ENCODE measurements at regions not wholly inside any gene's neighbourhood (a gene's known extent, or its start where the extent isn't known, plus 50 kb on each side); places are given as distances from the start of the nearest gene placed in this dataset.

DNA sequence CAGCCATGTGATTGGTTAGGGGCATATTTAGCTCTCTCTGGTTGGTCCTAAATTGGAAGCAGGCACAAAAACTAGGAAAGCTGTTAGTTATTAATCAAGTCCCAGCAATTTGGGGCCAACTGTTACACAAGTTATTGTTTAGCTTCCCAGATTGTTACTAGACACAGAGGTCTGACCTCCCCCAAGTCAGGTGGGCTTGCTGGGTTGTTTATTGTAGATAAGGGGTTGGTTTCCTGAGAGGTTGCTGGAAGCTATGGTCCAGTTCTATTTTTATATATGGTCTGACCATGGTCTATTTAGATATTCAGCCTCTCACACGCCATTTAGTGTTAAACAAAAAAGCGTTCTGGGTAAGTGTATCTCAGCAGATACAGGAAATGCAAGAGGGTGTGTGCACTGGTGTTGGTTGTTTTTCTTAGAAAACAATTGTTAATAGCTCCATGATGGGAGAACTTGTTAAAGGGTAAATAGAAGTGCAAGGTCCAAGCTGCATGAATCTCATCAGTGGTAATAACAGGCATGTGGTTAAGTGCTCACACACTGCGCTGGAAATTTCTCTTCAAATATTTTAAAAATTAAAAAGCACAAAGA is 150.0 kb downstream of the RAP2A start (continued):
- TF ChIP-seq, protein P1, sequence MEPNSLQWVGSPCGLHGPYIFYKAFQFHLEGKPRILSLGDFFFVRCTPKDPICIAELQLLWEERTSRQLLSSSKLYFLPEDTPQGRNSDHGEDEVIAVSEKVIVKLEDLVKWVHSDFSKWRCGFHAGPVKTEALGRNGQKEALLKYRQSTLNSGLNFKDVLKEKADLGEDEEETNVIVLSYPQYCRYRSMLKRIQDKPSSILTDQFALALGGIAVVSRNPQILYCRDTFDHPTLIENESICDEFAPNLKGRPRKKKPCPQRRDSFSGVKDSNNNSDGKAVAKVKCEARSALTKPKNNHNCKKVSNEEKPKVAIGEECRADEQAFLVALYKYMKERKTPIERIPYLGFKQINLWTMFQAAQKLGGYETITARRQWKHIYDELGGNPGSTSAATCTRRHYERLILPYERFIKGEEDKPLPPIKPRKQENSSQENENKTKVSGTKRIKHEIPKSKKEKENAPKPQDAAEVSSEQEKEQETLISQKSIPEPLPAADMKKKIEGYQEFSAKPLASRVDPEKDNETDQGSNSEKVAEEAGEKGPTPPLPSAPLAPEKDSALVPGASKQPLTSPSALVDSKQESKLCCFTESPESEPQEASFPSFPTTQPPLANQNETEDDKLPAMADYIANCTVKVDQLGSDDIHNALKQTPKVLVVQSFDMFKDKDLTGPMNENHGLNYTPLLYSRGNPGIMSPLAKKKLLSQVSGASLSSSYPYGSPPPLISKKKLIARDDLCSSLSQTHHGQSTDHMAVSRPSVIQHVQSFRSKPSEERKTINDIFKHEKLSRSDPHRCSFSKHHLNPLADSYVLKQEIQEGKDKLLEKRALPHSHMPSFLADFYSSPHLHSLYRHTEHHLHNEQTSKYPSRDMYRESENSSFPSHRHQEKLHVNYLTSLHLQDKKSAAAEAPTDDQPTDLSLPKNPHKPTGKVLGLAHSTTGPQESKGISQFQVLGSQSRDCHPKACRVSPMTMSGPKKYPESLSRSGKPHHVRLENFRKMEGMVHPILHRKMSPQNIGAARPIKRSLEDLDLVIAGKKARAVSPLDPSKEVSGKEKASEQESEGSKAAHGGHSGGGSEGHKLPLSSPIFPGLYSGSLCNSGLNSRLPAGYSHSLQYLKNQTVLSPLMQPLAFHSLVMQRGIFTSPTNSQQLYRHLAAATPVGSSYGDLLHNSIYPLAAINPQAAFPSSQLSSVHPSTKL (CRISPR knock-in tag; IDR thresholded peaks at IDR 0.05): 0 out of 2 replicates have a peak, but pooled peaks have one; percentile 17
- no peak for TF ChIP-seq SRY (CRISPR knock-in tag; IDR thresholded peaks at IDR 0.05)
- TF ChIP-seq, protein P2, sequence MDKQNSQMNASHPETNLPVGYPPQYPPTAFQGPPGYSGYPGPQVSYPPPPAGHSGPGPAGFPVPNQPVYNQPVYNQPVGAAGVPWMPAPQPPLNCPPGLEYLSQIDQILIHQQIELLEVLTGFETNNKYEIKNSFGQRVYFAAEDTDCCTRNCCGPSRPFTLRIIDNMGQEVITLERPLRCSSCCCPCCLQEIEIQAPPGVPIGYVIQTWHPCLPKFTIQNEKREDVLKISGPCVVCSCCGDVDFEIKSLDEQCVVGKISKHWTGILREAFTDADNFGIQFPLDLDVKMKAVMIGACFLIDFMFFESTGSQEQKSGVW (CRISPR knock-in tag; IDR thresholded peaks at IDR 0.05; ENCODE audit: borderline replicate concordance): no peak
- TF ChIP-seq, protein P3, sequence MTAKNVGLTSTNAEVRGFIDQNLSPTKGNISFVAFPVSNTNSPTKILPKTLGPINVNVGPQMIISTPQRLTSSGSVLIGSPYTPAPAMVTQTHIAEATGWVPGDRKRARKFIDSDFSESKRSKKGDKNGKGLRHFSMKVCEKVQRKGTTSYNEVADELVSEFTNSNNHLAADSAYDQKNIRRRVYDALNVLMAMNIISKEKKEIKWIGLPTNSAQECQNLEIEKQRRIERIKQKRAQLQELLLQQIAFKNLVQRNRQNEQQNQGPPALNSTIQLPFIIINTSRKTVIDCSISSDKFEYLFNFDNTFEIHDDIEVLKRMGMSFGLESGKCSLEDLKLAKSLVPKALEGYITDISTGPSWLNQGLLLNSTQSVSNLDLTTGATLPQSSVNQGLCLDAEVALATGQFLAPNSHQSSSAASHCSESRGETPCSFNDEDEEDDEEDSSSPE (CRISPR knock-in tag; IDR thresholded peaks at IDR 0.05): no peak
- TF ChIP-seq, protein P4, sequence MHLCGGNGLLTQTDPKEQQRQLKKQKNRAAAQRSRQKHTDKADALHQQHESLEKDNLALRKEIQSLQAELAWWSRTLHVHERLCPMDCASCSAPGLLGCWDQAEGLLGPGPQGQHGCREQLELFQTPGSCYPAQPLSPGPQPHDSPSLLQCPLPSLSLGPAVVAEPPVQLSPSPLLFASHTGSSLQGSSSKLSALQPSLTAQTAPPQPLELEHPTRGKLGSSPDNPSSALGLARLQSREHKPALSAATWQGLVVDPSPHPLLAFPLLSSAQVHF (CRISPR knock-in tag; IDR thresholded peaks at IDR 0.05): no peak
- TF ChIP-seq ZNF468 (CRISPR knock-in tag; IDR thresholded peaks at IDR 0.05): no peak
- TF ChIP-seq HOXA9 (CRISPR knock-in tag; IDR thresholded peaks at IDR 0.05; ENCODE audit: borderline replicate concordance): no peak
- TF ChIP-seq ZNF777 (CRISPR knock-in tag; IDR thresholded peaks at IDR 0.05): no peak
- 0 out of 2 replicates have a peak, but pooled peaks have one; percentile 16 for TF ChIP-seq FOXK1 (CRISPR knock-in tag; IDR thresholded peaks at IDR 0.05; ENCODE audit: borderline replicate concordance, low read depth)
- TF ChIP-seq SAFB2 (CRISPR knock-in tag; IDR thresholded peaks at IDR 0.05; ENCODE audit: borderline replicate concordance, low read depth): no peak
- TF ChIP-seq, protein P5, sequence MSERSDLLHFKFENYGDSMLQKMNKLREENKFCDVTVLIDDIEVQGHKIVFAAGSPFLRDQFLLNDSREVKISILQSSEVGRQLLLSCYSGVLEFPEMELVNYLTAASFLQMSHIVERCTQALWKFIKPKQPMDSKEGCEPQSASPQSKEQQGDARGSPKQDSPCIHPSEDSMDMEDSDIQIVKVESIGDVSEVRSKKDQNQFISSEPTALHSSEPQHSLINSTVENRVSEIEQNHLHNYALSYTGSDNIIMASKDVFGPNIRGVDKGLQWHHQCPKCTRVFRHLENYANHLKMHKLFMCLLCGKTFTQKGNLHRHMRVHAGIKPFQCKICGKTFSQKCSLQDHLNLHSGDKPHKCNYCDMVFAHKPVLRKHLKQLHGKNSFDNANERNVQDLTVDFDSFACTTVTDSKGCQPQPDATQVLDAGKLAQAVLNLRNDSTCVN (CRISPR knock-in tag; IDR thresholded peaks at IDR 0.05; ENCODE audit: borderline replicate concordance): no peak
- TF ChIP-seq, protein P6, sequence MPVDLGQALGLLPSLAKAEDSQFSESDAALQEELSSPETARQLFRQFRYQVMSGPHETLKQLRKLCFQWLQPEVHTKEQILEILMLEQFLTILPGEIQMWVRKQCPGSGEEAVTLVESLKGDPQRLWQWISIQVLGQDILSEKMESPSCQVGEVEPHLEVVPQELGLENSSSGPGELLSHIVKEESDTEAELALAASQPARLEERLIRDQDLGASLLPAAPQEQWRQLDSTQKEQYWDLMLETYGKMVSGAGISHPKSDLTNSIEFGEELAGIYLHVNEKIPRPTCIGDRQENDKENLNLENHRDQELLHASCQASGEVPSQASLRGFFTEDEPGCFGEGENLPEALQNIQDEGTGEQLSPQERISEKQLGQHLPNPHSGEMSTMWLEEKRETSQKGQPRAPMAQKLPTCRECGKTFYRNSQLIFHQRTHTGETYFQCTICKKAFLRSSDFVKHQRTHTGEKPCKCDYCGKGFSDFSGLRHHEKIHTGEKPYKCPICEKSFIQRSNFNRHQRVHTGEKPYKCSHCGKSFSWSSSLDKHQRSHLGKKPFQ (CRISPR knock-in tag; IDR thresholded peaks at IDR 0.05; ENCODE audit: insufficient replicate concordance): no peak
- TF ChIP-seq, protein P7, sequence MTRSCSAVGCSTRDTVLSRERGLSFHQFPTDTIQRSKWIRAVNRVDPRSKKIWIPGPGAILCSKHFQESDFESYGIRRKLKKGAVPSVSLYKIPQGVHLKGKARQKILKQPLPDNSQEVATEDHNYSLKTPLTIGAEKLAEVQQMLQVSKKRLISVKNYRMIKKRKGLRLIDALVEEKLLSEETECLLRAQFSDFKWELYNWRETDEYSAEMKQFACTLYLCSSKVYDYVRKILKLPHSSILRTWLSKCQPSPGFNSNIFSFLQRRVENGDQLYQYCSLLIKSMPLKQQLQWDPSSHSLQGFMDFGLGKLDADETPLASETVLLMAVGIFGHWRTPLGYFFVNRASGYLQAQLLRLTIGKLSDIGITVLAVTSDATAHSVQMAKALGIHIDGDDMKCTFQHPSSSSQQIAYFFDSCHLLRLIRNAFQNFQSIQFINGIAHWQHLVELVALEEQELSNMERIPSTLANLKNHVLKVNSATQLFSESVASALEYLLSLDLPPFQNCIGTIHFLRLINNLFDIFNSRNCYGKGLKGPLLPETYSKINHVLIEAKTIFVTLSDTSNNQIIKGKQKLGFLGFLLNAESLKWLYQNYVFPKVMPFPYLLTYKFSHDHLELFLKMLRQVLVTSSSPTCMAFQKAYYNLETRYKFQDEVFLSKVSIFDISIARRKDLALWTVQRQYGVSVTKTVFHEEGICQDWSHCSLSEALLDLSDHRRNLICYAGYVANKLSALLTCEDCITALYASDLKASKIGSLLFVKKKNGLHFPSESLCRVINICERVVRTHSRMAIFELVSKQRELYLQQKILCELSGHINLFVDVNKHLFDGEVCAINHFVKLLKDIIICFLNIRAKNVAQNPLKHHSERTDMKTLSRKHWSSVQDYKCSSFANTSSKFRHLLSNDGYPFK (CRISPR knock-in tag; IDR thresholded peaks at IDR 0.05; ENCODE audit: borderline replicate concordance): no peak
- TF ChIP-seq, protein P8, sequence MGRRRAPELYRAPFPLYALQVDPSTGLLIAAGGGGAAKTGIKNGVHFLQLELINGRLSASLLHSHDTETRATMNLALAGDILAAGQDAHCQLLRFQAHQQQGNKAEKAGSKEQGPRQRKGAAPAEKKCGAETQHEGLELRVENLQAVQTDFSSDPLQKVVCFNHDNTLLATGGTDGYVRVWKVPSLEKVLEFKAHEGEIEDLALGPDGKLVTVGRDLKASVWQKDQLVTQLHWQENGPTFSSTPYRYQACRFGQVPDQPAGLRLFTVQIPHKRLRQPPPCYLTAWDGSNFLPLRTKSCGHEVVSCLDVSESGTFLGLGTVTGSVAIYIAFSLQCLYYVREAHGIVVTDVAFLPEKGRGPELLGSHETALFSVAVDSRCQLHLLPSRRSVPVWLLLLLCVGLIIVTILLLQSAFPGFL (CRISPR knock-in tag; IDR thresholded peaks at IDR 0.05): no peak
